ENCODE measurements at regions not wholly inside any gene's neighbourhood (a gene's known extent, or its start where the extent isn't known, plus 50 kb on each side); places are given as distances from the start of the nearest gene placed in this dataset.
"Not testable (repeated sequence)": the region's sequence is repeated elsewhere in the genome, so short reads cannot be mapped to it uniquely, and the experiment has no call there.

- Histone ChIP-seq H3F3A (ENCODE audit: low read length, unreplicated experiment) (no peaks in the 10 kb centered on the region), H3K4me2 (ENCODE audit: low read length) (no peak overlapping the region), H3K27me3 (ENCODE audit: low read length) (no peaks in the 10 kb centered on the region), H4K20me1 (ENCODE audit: low read length) (no peaks in the 10 kb centered on the region), H3K4me3 (ENCODE audit: low read length) (no peak overlapping the region), H3K27ac (ENCODE audit: low read length) (no peak overlapping the region), H2AFZ (ENCODE audit: low read length) (no peak overlapping the region), H3K36me3 (ENCODE audit: low read depth, low read length) (no peaks in the 10 kb centered on the region), H3K9me2 (replicated peaks; ENCODE audit: low read length) (no peaks in the 10 kb centered on the region), H3K4me1 (ENCODE audit: insufficient read depth, low read length) (no peaks in the 10 kb centered on the region), H3K9ac (ENCODE audit: low read length) (no peak overlapping the region), H3K79me2 (ENCODE audit: low read length) (0 out of 2 replicates have a peak, but pooled peaks cover 20% of the 10 kb centered on the region), H3K9me3 (ENCODE audit: low read length) (no peaks in the 10 kb centered on the region)
- intact Hi-C loops (cut with micrococcal nuclease), result no loop called here
- TF ChIP-seq EZH2phosphoT487 (IDR thresholded peaks at IDR 0.05; ENCODE audit: borderline replicate concordance, low read length), result no peak
- no peak for TF ChIP-seq EZH2 (IDR thresholded peaks at IDR 0.05; ENCODE audit: low read length, unreplicated experiment)
- TF ChIP-seq, protein P1, sequence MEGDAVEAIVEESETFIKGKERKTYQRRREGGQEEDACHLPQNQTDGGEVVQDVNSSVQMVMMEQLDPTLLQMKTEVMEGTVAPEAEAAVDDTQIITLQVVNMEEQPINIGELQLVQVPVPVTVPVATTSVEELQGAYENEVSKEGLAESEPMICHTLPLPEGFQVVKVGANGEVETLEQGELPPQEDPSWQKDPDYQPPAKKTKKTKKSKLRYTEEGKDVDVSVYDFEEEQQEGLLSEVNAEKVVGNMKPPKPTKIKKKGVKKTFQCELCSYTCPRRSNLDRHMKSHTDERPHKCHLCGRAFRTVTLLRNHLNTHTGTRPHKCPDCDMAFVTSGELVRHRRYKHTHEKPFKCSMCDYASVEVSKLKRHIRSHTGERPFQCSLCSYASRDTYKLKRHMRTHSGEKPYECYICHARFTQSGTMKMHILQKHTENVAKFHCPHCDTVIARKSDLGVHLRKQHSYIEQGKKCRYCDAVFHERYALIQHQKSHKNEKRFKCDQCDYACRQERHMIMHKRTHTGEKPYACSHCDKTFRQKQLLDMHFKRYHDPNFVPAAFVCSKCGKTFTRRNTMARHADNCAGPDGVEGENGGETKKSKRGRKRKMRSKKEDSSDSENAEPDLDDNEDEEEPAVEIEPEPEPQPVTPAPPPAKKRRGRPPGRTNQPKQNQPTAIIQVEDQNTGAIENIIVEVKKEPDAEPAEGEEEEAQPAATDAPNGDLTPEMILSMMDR (conservative IDR thresholded peaks at IDR 0.05; ENCODE audit: low read depth, low read length), result no peak
- ChIA-PET CTCF (no interaction called here), POLR2A (ENCODE audit: unreplicated experiment) (interaction anchor here (0.6 kb wide), 1 partner anchor 53 kb away, joined by 3 read pairs; a partner anchor contains a TSS)
- no TSS peak for BruUV-seq (replicated peaks)
- ATAC-seq (no peak), DNase-seq (no peak)
Observed at GRCh38 chr18:46226461-46226860, 122.3 kb downstream of the HAUS1 start.

- CTCF ChIA-PET; H3K36me3 ChIP-seq (ENCODE audit: low read depth, low read length); POLR2A ChIA-PET (ENCODE audit: unreplicated experiment); BruUV-seq (replicated peaks); H3K9me3 ChIP-seq (ENCODE audit: low read length); H3F3A ChIP-seq (ENCODE audit: low read length, unreplicated experiment); intact Hi-C loops (cut with micrococcal nuclease); ATAC-seq; H4K20me1 ChIP-seq (ENCODE audit: low read length); H3K4me3 ChIP-seq (ENCODE audit: low read length); H3K27me3 ChIP-seq (ENCODE audit: low read length); H3K27ac ChIP-seq (ENCODE audit: low read length); H3K9ac ChIP-seq (ENCODE audit: low read length); H2AFZ ChIP-seq (ENCODE audit: low read length); DNase-seq; H3K4me2 ChIP-seq (ENCODE audit: low read length); H3K9me2 ChIP-seq (replicated peaks; ENCODE audit: low read length); H3K4me1 ChIP-seq (ENCODE audit: insufficient read depth, low read length): not testable (repeated sequence)
- H3K79me2 ChIP-seq (ENCODE audit: low read length), result 0 out of 2 replicates have a peak, but pooled peaks cover 10% of the 10 kb centered on the region
Observed at GRCh38 chr18:46229641-46230040, 125.5 kb downstream of the HAUS1 start.

DNA sequence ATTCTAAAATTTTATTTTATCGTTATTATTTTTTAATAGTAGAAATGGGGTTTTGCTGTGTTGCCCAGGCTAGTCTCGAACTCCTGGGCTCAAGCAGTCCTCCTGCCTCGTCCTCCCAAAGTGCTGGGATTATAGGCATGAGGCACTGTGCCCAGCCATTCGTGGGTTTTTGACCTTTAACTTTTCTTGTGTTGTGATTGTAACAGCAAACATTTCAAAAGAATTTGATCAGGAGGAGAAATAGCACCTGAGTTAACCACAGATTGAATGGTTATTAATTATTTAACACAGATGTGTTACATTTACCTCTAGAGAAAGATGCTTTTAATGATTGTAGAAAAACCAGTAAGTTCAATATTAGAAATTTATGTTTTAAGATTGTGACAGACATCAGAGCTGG is 132.0 kb downstream of the HAUS1 start:
- Histone ChIP-seq H3K79me2 (ENCODE audit: low read length) (no peaks in the 10 kb centered on the region), H3K4me2 (ENCODE audit: low read length) (no peak overlapping the region), H3F3A (ENCODE audit: low read length, unreplicated experiment) (no peaks in the 10 kb centered on the region), H4K20me1 (ENCODE audit: low read length) (no peaks in the 10 kb centered on the region), H3K9me3 (ENCODE audit: low read length) (no peaks in the 10 kb centered on the region), H3K4me3 (ENCODE audit: low read length) (no peak overlapping the region), H3K27me3 (ENCODE audit: low read length) (no peaks in the 10 kb centered on the region), H2AFZ (ENCODE audit: low read length) (no peak overlapping the region), H3K27ac (ENCODE audit: low read length) (no peak overlapping the region), H3K9me2 (replicated peaks; ENCODE audit: low read length) (no peaks in the 10 kb centered on the region), H3K9ac (ENCODE audit: low read length) (no peak overlapping the region), H3K4me1 (ENCODE audit: insufficient read depth, low read length) (no peaks in the 10 kb centered on the region), H3K36me3 (ENCODE audit: low read depth, low read length) (no peaks in the 10 kb centered on the region)
- POLR2A ChIA-PET (ENCODE audit: unreplicated experiment), result no interaction called here
- CTCF ChIA-PET, result no interaction called here
- TF ChIP-seq, protein P1 (conservative IDR thresholded peaks at IDR 0.05; ENCODE audit: low read depth, low read length), result no peak
- TF ChIP-seq EZH2 (IDR thresholded peaks at IDR 0.05; ENCODE audit: low read length, unreplicated experiment) (no peak), EZH2phosphoT487 (IDR thresholded peaks at IDR 0.05; ENCODE audit: borderline replicate concordance, low read length) (no peak)
- DNase-seq (no peak), ATAC-seq (no peak)
- BruUV-seq (replicated peaks), result no TSS peak
- intact Hi-C loops (cut with micrococcal nuclease), result no loop called here
